SIG-M5 treated with dmso at 0.1 percent for 504 hours (cell line): ENCODE measurements at regions not wholly inside any gene's neighbourhood (a gene's known extent, or its start where the extent isn't known, plus 50 kb on each side); places are given as distances from the start of the nearest gene placed in this dataset.
"Not testable (repeated sequence)": the region's sequence is repeated elsewhere in the genome, so short reads cannot be mapped to it uniquely, and the experiment has no call there.

Source experiments
- DNase-seq: peaks from one replicate; lab custom pipeline; 2025; ENCODE audit not compliant: unreplicated experiment; lab: John Stamatoyannopoulos, UW

- DNase-seq, result no peak
Measured at GRCh38 chr7:155395176-155395797, 62.6 kb upstream of the EN2 start.

- DNase-seq, result no peak
Measured at GRCh38 chr7:155396661-155397060, 61.3 kb upstream of the EN2 start.

GRCh38 chr7:155397758-155398714, 59.9 kb upstream of the EN2 start:
- not testable (repeated sequence) for DNase-seq

GRCh38 chr7:155398944-155399343, 59.0 kb upstream of the EN2 start:
- no peak for DNase-seq

GRCh38 chr7:155399577-155399976, 58.4 kb upstream of the EN2 start:
- DNase-seq, result no peak

- DNase-seq, result no peak
Measured at GRCh38 chr7:155401231-155401630, 56.7 kb upstream of the EN2 start.

GRCh38 chr7:155401884-155402283, 56.0 kb upstream of the EN2 start:
- no peak for DNase-seq

GRCh38 chr7:155402941-155403340, 55.0 kb upstream of the EN2 start:
- DNase-seq, result no peak

- no peak for DNase-seq
Measured at GRCh38 chr7:155404976-155405375, 53.0 kb upstream of the EN2 start.

- no peak for DNase-seq
Measured at GRCh38 chr7:155405399-155406318, 52.3 kb upstream of the EN2 start.

- no peak for DNase-seq
Measured at GRCh38 chr7:155407799-155408198, 50.1 kb upstream of the EN2 start.
